GM19463 (cell line): ENCODE measurements at regions not wholly inside any gene's neighbourhood (a gene's known extent, or its start where the extent isn't known, plus 50 kb on each side); places are given as distances from the start of the nearest gene placed in this dataset.

ENCODE experiments used
- ATAC-seq: cut with Tn5 transposase; IDR thresholded peaks from one replicate; pipeline ENCODE4 v1.9.1; 2021; ENCODE audit warnings: mild to moderate bottlenecking, moderate library complexity; ENCODE audit not compliant: unreplicated experiment

DNA sequence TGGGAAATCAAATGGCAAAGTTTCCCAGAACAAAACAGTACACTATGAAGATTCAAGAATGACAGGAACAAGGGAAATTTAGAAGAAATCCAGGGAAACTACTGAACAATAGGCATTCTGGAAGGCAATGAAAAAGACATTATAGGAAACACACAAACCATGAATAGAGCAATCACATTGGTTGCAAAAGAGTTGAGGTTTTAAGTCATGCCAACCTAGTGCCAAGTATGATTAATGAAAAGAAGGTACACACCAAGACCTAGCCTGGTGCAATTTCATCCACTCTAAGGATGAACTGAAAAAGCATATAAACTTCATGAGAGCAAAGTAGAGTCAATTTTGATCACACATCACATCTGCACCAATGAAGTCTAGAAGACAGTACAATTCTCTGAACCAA lies 326.9 kb downstream of the PDHA2 start:
- ATAC-seq = no peak

DNA sequence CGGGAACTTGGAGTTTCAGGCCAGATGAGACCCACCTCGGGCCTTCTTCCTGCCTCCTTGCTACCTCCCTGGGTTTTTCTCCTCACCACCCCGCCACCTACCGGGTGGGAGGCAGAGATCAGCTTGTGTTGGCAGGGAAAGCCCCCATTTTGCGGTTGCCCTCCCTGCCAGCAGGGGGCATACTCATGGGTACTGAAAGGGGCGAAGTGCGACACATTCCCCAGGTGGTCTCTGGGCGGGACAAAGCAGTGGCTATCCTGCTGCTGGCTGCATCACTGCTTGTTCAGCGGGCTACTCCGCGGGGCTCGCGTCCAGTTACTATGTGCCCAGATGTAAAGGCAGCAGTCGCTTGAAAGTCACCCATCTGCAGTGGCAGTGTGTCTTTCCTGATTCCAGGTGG lies 330.3 kb downstream of the PDHA2 start:
- no peak for ATAC-seq

DNA sequence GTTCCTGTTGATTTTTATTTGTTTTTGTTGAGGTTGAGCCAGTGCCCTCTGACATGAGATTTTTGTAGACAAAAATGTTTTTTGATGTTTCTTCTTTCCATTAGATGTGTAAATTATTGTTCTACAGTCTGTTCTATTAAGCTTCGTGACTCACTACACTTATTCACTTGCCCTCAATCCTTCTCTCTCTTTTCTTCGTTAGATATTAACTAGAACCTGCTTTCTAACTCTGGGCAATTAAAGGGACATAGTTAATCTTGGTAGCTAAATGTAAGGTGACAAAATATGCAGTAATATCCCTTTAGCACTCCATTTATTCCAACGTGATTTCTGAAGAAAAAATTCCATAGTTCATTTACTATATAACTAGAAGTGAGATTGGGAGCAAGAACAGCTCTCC lies 333.9 kb downstream of the PDHA2 start:
- ATAC-seq = no peak

DNA sequence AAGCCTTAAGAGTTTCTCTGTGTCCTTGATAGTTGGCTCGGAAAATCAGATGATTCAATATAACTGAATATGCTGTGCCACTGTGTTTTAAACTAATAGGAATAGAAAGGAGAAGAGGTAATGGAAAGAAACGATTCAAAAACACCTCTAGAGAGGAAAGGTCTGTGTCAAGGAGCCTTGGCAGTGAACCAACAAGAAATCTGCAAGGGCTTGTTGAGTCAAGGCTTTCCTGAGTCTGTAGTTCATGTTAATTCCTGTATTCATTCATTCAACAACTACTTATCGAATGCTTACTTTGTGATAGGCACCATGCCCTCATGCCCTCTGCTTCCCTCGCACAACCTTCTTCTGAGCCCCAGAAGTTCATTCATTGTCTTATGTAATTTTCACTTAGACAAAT lies 336.0 kb downstream of the PDHA2 start:
- no peak for ATAC-seq

DNA sequence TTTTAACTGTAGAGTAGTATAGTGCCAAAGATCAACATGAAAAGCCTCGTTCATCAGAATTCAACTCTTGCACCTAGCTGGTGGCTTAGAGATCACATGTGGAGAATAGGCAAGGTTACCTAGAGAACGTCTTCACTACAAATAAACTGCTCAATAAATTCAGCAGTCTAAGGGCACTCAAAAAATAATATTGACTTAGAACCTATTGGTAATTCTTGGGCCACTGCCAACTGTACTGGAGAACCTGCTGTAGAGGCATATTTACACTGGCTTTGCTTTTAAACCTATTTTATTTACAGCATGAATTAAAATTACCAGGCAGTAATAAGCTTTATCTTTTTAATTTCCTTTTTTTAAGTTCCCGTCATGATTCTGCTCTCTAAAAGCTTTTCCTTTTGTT lies 343.7 kb downstream of the PDHA2 start:
- ATAC-seq = no peak

DNA sequence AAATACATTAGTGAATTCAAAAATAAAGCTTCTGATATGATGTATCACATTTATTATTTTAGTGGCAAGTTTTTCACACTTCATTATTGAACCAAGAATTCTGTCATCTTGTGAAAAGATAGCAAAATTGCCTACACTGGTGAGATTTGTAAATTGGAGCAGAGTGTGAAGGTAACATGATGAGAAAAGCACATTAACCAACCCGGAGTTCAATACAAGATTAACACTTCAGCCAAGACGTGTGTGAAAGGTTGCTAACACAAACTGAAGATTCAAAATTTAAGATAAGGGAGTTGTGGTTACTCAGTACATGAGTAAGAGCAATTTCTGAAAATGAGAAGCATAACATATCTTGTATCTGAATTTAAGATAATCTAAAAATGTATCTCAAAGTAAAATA lies 346.7 kb downstream of the PDHA2 start:
- no peak for ATAC-seq

DNA sequence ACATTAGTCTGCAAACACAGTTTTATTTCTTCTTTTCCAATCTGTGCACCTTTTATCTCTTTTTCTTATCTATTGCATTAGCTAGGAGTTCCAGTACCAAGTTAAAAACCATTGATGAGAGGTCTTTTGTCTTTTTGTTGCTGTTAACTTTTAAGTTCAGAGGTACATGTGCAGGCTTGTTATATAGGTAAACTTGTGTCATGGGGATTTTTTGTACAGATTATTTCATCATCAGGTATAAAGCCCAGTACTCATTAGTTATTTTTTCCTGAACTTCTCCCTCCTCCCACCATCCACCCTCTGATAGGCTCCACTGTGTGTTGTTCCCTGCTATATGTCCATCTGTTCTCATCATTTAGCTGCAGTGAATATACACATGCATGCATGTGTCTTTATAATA lies 349.9 kb downstream of the PDHA2 start:
- no peak for ATAC-seq

DNA sequence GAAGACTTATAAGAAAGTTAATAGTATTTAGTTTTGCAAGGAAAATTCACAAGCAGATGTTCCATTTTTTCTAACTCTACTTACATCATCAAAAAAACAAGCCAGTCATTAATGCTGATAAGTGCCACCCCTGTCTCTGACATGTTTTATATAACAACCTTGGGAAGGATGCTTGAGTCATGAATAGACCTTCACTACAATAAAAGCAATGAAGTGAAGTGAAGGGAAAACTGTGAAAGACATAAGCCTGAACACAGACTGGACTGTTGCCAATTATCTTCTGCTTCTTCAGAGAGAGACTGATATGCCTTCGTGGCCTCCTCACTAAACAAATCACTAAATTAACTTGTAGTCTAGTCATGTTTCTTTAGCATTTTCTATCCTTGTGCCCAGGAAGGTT lies 353.2 kb downstream of the PDHA2 start:
- ATAC-seq = no peak

DNA sequence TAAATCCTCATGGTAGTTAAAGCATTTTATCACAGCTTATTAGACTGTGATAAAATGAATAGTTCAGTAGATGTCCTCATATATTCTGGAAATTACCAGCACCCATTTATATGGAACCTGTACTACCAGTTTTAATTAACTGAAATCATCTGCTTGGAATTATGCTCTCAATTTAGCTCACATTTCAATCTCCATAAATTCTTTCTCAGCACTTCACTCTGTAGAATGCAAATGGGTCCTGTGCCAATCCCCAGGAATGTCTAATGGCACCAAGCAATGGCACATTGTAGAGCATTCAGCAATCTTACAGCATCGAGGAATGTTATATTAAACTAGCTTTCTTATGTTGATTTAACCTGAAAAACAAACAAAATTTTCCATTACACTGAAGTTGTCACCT lies 355.1 kb downstream of the PDHA2 start:
- no peak for ATAC-seq

DNA sequence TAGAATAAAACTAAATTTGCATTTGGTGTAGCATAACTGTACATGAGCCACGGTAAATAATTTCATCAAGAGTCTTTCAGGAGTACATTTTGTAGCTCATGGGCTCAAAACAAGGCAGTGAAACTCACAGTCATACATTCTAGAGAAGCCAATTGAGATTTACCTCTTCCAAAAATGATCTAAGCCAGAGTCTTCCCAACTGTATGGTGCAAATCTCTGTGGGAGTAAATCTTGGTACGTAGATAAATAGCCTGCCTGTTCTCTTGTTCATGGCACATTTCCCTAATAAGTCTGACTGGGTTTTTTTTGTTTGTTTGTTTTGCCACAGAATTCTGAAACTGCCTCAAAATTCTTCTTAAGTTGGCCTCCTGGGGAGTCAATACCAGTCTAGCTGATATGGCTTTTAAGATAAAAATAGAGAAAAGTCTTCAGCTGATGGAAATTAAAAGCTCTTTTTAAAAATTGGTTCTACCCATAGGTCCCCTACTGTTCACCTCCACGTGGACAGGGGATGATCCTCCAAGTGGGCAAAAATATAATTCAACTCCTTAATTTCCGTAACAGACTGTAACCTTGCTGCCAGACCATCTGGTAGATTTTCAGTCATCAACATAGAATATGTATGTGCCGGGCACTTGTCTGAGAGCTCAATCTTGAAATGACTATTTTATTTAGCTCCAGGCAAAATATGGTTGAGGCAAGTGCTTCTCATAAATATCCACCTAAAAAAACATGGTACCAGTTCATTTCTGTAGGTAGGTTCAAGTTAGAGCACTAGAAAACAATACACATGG lies 365.4 kb downstream of the PDHA2 start:
- ATAC-seq = no peak

DNA sequence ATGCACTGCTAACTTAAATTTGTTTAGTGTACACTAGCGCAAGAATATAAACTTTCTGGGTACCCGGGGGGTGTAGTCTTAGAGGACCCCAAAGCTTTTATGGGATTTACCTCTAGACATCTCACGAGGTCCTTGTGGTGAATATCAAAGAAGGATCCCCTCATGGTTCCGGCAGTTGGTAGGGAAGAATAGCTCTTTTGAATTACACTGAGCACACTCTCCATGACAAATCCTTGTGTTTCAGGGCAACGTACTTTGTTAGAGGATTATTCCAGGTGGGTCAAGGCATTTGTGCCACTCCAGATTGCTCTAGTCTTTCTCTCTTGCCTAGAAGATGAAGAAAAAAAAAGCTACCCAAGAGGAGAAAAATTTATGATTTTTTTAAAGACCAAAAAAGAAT lies 387.6 kb downstream of the PDHA2 start:
- ATAC-seq = no peak

DNA sequence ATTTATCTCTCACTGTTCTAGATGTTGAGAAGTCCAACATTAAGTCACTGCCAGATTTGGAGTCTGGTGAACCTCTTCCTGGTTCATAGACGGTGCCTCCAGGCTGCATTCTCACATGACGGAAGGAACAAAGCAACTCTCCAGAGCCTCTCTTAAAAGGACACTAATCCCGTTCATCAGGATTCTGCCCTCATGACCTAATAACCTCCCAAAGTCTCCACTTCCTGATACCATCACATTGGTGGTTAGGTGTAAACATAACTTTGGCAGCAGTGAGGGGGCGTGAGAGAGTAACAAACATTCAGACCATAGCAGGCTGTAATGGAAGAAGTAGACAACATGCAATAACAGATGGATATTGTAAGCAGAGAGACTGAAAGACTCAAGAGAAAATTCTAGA lies 388.6 kb downstream of the PDHA2 start:
- ATAC-seq = no peak

DNA sequence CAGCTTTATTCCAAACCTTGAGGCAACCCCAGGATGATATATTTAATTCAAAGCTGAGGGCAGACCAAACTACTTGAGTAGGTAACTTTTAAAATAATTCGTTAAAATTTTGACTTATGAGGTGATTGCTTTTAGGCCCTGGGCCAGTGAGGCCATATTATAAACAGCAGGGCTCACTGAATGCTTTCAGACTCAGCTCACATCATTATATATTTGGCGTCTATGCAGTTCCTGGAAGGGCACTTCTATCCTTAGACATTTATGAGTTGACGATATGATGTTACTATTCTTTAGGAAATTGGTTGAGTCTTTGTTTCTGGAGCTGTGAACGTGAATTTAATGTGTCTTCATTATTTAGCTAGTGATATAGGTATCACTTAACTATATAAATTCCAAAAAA lies 400.1 kb downstream of the PDHA2 start:
- ATAC-seq = no peak

DNA sequence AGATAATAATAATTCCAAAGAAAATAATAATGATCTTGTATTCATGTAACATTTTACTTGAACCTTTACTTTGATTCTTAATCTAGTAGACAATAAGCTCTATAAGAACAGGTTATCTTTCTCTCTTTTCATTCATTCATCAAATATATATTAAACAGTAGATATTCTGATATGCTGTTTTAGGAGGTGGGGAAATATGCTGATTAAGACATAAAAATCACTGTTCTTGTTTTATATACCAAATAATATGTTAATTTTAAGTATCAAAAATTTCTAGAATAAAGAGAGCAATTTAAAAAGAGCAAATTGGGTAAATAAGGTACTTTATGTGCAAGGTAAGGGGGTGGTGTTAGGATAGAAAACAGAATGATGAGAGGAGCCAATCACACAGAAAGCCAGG lies 401.9 kb downstream of the PDHA2 start:
- no peak for ATAC-seq

DNA sequence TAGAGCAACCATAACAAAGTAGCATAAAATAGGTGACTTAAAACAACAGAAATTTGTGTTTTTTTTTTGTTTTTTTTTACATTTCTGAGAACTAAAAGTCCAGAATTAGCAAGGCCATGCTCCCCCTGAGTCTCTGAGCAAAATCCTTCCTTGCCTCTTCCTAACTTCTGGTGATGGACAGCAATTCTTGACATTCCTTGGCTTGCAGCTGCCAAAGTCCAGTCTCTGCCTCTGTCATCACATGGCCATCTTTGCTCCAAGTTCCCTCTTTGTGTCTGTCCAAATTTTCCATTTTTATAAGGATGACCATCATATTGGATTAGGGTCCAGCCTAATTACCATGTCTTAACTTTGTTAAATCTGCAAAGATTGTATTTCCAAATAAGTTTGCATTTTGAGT lies 407.2 kb downstream of the PDHA2 start:
- ATAC-seq = no peak

DNA sequence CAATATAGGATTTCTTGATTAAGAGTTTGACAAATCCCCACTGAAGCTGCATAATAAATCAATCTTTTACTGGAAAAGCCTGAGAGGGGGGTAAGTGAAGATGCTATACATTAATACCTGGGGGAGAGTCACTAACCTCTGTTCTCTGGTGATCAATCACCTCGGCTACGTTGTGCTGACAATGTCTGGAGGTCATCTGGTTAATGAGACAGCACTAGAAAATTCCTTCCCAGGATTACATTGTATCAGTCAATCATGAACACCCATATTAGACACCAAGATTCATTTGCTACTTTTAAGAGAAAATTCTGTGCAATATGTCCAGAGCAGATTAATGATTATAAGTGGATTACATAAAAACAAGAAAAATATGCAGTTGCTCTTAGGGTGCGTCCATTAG lies 408.3 kb downstream of the PDHA2 start:
- no peak for ATAC-seq

DNA sequence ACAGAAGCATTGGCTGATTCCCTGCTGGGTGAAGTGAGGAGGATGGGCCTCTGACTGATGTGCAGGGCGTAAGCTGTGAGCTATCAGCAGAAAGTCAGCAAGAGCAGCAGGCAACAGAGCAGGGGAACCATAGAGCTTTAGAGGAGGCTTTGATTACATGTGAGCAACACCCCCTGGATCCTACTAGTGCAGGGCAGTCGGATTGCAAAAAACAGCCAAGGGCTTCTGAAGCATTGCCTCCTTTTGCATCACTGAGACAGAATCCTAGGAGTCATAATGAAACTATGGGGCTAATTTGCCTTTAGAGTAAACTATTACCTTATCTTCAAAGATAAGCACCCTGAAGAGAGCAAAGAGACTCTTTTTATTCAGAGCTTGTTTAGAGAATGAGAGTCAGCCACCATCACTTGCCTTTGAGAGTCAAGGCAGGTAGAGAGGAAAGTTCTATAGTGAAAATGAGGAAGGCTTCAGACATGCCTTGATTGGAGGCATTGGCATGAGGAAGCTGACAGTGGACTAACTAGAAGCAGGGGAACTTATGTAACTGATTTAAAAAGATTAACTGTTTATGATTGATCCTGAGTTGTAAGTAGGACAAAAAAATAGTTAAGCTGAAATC lies 420.3 kb downstream of the PDHA2 start:
- no peak for ATAC-seq

DNA sequence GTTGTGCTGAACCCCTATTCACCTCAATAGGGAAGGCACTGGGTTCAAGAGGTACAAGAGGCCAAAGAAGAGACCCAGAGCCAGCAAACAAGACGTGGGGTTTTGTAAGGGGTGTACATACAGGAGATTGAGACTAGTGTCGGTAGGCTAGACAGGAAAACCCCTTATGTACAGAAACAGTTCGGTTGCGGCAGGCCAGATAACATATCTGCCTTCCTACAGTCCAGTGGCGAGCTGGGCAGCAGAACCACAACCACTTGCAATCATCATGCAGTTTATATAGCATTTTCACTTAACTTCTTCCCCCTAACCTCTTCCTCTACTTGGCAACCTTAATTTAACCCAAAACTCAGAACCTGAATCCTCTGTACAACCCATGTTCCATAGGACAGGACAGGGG lies 422.2 kb downstream of the PDHA2 start:
- no peak for ATAC-seq

DNA sequence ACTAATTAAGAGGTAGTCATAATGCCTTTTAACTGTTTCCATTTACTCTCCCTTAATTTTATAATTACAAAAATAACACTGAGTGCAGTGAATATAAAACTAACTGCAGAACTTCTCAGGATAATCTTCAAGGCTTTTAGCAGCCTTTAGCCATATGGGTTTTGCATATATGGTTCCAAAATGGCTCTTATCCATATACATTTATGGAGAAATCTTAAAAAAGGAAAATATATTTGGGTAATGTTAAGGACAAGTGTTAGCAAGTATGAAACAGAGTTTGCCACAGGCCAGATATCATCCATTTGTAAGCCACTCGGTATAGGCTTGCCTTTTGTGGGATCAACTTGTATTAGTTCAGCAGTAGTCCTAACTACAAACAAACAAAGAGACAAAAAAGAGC lies 423.4 kb downstream of the PDHA2 start:
- no peak for ATAC-seq

DNA sequence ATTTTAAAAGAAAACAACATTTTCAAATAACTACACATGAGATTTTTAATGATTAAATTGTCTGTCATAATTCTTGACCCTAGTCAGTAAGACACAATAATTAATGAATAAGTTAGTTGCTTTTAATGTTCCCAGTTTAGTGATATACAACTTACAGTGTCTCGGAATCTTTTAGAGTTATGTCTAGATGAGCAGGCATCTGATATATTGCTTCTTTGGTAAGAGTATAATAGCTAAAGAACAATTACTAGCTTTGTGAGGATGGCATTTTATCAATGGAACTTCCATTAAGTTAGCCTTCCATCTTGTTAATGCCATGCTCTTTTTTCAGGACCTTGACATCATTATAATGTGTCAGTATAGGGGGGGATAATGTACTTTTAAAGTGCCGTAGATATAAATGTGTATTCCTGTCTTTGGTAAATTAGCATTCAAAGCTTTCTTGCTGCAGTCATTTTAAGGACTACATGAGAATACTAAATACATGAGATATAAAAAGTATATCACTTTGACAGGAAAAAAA lies 425.1 kb downstream of the PDHA2 start:
- no peak for ATAC-seq

DNA sequence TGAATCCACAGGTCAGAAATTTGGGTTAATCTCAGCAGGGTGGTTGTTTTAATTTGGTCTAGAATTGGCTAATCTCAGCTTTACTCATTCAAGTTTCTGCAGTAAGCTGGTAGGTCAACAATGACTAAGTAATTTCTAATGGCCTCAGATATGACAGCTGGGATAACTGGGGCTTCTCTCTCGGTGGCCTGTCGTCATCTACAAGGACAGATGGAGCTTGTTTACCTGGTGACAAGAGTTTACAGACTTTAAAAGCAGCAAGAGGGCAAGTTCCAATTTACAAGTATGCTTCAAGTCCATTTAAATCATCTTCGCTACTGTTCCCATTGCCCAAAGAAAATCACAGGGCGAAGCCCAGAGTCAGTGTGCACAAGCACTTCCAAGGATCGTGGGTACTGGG lies 453.9 kb downstream of the PDHA2 start:
- no peak for ATAC-seq

DNA sequence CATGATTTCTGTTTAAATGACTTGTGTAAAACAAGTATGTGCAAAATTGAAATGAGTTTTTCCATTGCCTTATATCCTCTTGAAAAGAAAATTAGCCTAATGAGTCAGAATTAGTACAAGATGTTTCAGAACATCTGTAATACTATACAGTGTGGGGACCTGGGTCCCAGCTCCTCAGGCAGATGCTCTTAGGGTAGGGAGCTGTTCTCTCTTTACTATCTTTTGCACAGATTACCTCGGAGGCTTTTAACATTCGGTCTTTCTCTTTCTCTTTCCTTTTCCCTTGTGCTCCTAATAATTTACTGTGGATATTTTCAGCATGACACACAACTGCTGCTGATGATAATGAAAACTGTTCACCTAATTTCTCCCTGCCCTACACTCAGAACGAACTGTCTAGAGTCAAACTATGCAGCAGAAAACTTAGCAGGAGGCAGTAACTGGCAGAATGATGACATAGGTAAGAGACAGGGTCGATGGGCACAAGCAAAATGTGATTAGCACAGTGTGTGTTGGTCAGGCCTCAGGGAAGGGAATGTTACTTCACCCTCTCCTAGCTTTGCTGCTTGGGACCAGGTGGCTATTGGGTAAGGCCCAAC lies 455.3 kb downstream of the PDHA2 start:
- ATAC-seq = no peak
